SK-N-SH (cell line): ENCODE measurements at regions not wholly inside any gene's neighbourhood (a gene's known extent, or its start where the extent isn't known, plus 50 kb on each side); places are given as distances from the start of the nearest gene placed in this dataset.

Source experiments
- CTCF ChIP-seq: fragments of 200-600 bp; sonication (generic); IDR thresholded peaks from 2 replicates; pipeline ENCODE4 v1.6.1; 2017; ENCODE audit warnings: antibody characterized with exemption, mild to moderate bottlenecking, moderate library complexity
- EP300 ChIP-seq, 2 experiments: IDR thresholded peaks; 2 replicates each; pipeline versions ENCODE4 v1.4.0 to v1.6.1; 2012; ENCODE audit warnings: borderline replicate concordance in 1 of 2, low read depth in 1 of 2, low read length in 1 of 2
- IRF3 ChIP-seq: fragments of 150-350 bp; IDR thresholded peaks from 2 replicates; pipeline ENCODE4 v1.6.1; 2016; ENCODE audit warnings: mild to moderate bottlenecking, low read depth, low read length
- JUND ChIP-seq: IDR thresholded peaks from 2 replicates; pipeline ENCODE4 v1.4.0; 2012
- MXI1 ChIP-seq: IDR thresholded peaks from 2 replicates; pipeline ENCODE4 v1.6.1; 2012; ENCODE audit warnings: mild to moderate bottlenecking, low read depth, low read length, improper control_type of control experiment
- RAD21 ChIP-seq: IDR thresholded peaks from 2 replicates; pipeline ENCODE4 v1.6.1; 2012; ENCODE audit warnings: mild to moderate bottlenecking, low read length
- RCOR1 ChIP-seq: fragments of 150-350 bp; IDR thresholded peaks from 2 replicates; pipeline ENCODE4 v1.6.1; 2017; ENCODE audit warnings: antibody characterized with exemption, low read length
- SIN3A ChIP-seq: IDR thresholded peaks from 2 replicates; pipeline ENCODE4 v1.6.1; 2012; ENCODE audit warnings: low read depth, mild to moderate bottlenecking, low read length, moderate library complexity, borderline replicate concordance
- SMC3 ChIP-seq: IDR thresholded peaks from 2 replicates; pipeline ENCODE4 v1.6.1; 2012; ENCODE audit warnings: low read depth, low read length, improper control_type of control experiment
- USF2 ChIP-seq: fragments of 150-350 bp; IDR thresholded peaks from 2 replicates; pipeline ENCODE4 v1.6.1; 2017; ENCODE audit warnings: antibody characterized with exemption, low read length, low read depth, borderline replicate concordance
- YY1 ChIP-seq: IDR thresholded peaks from 2 replicates; pipeline ENCODE4 v1.4.0; 2012; ENCODE audit warnings: low read depth, mild to moderate bottlenecking
- ZBTB33 ChIP-seq: IDR thresholded peaks from 2 replicates; pipeline ENCODE4 v1.4.0; 2012; ENCODE audit warnings: low read depth, borderline replicate concordance

GRCh38 chr2:40823478-40823877 is 371.6 kb upstream of the SLC8A1 start:
- TF ChIP-seq EP300 (IDR thresholded peaks at IDR 0.05; ENCODE audit: borderline replicate concordance in 1 of 2, low read depth in 1 of 2, low read length in 1 of 2) (no peak), RAD21 (no peak), IRF3 (no peak), CTCF (no peak), RCOR1 (no peak), MXI1 (no peak), SIN3A (no peak), ZBTB33 (no peak), YY1 (no peak), USF2 (no peak), SMC3 (no peak), JUND (no peak)
